Erythroblast (primary cell): ENCODE measurements at regions not wholly inside any gene's neighbourhood (a gene's known extent, or its start where the extent isn't known, plus 50 kb on each side); places are given as distances from the start of the nearest gene placed in this dataset.

Experiments used
- GATA1 ChIP-seq: IDR thresholded peaks from 2 replicates; pipeline ENCODE4 v1.6.1; 2011; ENCODE audit warnings: low read depth, mild to moderate bottlenecking, control low read depth, low read length, moderate library complexity
- POLR2A ChIP-seq: IDR thresholded peaks from 2 replicates; pipeline ENCODE4 v1.6.1; 2011; ENCODE audit warnings: mild to moderate bottlenecking, low read length

- no peak for TF ChIP-seq POLR2A
- no peak for TF ChIP-seq GATA1
Measured at GRCh38 chr19:28794301-28794700, 418.6 kb downstream of the UQCRFS1 start.
